ENCODE measurements at regions not wholly inside any gene's neighbourhood (a gene's known extent, or its start where the extent isn't known, plus 50 kb on each side); places are given as distances from the start of the nearest gene placed in this dataset.

DNA sequence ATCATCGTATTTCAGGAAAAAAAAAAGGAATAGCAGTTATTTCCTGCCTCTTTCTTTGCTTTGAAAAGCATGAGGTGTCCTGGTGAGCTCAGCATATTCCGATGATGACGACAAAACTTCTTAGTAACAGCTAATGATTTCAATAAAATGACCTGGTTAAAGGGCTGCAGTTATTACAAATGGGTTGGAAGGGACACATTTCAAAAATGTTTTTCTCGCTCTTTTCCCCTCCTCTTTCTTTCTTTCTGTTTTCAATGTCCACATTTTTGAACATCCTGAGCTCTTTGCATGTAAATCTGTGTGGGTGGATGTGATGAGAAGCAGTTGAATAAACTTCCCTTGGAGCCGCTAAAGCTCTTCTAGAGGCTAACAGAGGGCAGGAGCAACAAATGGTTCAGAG, 186.8 kb upstream of the SLC27A6 start:
- Mint-ChIP-seq H3K27me3 (peaks cover 3% of the 10 kb centered on the region), H3K4me1 (peaks cover 16% of the 10 kb centered on the region), H3K4me3 (no peak overlapping the region), H3K9me3 (no peaks in the 10 kb centered on the region), H3K27ac (no peak overlapping the region)
- no peak for ATAC-seq
- DNase-seq = no peak

DNA sequence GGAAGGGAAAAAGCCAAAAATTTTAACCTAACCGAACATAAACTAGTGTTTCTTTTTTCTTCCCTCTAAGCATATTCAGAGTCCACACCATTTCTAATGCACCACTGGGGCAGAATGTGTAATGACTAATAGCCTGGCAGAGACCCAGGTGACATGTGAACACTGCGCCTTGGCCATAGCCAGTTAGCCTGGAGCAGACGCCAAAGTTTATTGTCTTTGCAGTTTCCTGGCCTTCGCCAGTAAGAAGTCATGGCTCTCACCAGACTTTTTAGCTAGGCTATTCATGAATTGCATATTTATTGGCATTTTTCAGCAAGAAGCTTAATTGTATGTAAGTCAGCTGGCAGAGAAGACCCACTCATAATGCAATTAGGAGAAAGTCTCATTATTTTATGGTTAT, 182.8 kb upstream of the SLC27A6 start:
- DNase-seq = no peak
- Mint-ChIP-seq H3K27ac (no peak overlapping the region), H3K4me1 (peaks cover 6% of the 10 kb centered on the region), H3K4me3 (no peak overlapping the region), H3K9me3 (peaks cover 0 to 4% of the 10 kb centered on the region in 2 donors), H3K27me3 (no peaks in the 10 kb centered on the region)
- no peak for ATAC-seq

DNA sequence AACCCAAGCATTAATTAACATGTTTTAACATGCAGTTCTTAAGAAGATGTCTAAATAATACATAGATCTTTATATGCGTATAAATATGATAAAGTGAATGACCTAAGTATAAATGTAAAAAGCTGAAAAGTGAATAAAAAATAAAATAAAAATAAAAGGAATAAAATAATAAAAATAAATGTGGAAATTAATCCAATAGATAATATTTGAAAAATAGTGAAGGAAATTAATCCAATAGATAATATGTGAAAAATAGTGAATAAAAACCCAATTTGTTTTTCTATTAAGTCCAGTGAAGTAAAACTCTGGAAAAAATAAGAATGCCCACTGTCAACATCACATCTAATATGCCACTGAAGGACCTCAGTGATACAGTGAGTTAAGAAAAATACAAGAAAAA, 180.6 kb upstream of the SLC27A6 start:
- Mint-ChIP-seq H3K27ac (no peak overlapping the region), H3K9me3 (peaks cover 5 to 6% of the 10 kb centered on the region in 2 donors), H3K4me1 (no peaks in the 10 kb centered on the region), H3K27me3 (no peaks in the 10 kb centered on the region), H3K4me3 (no peak overlapping the region)
- ATAC-seq = no peak
- no peak for DNase-seq

DNA sequence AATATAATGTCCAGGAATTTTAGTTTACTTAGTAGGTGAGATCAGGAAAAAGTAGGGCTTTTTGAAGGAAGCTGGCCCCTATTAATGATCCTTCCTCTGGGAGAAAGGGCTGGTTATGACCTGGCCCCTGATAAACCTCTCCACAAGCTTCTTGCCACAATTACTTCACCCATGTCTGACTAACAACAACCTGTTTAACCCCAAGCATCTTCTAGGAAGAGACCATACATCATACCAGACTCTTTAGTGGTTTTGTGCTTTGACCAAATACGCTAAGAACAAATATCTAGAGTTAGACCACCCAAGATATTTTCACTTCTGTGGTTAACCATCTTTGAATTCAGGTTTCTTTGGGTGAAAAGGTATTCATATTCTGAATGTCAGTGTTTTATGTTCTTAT, 174.0 kb upstream of the SLC27A6 start:
- H3K9me3 Mint-ChIP-seq = peaks cover 6 to 8% of the 10 kb centered on the region in 2 donors

DNA sequence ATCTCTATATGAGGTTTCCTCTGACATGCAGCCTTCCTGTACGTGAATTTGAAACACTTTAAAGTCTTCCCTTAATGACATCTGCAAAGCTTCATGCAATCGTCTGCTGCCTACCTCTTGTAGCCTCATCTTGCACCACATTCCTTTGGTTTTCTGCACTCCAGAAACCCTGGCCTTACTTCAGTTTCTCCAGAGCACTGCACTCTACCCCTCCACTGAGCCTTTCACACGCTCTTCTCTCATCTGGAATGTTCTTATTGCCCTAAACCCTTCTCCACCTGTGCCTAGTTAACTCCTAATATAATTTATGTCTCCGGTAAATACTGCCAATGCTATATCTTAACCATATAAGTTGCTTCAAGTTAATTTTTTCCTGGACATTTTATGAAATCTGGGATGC, 168.8 kb upstream of the SLC27A6 start:
- H3K9me3 Mint-ChIP-seq = no peaks in the 10 kb centered on the region
- H3K27me3 Mint-ChIP-seq = no peaks in the 10 kb centered on the region
- H3K4me1 Mint-ChIP-seq = no peaks in the 10 kb centered on the region
- ATAC-seq (no peak), DNase-seq (no peak)
- no peak overlapping the region for H3K4me3 Mint-ChIP-seq
- H3K27ac Mint-ChIP-seq = no peak overlapping the region

More for the DNA sequence above, 174.0 kb upstream of the SLC27A6 start:
- H3K27me3 Mint-ChIP-seq = no peaks in the 10 kb centered on the region
- DNase-seq = no peak
- H3K4me3 Mint-ChIP-seq = no peak overlapping the region
- no peak overlapping the region for H3K27ac Mint-ChIP-seq
- H3K4me1 Mint-ChIP-seq = no peaks in the 10 kb centered on the region
- ATAC-seq = peak; percentile 68

DNA sequence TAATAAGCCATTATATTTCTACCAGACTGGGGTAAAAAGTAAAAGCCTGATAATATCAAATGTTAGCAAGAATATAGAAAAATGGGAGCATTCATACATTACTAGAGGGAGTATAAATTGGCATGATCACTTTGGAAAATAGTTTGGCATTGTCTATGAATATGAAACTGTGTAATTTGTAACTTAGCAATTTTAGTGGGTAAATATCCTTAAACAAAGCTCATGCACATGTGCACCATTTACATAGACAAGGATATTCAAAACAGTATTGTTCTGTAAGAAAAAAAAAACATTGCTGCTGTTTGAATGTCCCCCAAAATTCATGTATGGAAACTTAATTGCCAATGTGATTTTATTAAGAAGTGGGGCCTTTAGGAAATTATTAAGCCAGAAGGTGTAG, 166.4 kb upstream of the SLC27A6 start:
- no peaks in the 10 kb centered on the region for H3K9me3 Mint-ChIP-seq
- no peak overlapping the region for H3K27ac Mint-ChIP-seq
- H3K27me3 Mint-ChIP-seq = no peaks in the 10 kb centered on the region
- DNase-seq (no peak), ATAC-seq (no peak)
- no peak overlapping the region for H3K4me3 Mint-ChIP-seq
- H3K4me1 Mint-ChIP-seq = no peaks in the 10 kb centered on the region

DNA sequence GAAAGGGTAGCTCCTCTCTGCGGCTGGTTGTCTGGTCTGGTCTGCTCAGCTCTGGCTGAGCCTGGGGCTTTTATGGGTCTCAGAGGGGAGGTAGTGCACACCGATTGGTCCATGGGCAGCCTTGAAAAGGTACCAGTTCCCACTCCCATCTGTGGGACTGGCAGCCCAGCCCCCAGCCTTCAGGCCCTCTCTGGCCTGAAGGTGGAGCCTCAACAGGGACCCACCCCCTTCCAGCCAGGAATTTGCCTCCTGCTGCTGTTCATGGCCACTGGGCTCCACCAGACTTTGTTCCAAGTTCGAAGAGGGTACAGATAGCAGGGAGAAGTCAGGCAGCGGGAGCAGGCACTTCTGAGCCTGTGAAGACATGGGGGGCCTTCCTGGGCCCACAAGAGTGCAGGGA, 165.3 kb upstream of the SLC27A6 start:
- no peak overlapping the region for H3K4me3 Mint-ChIP-seq
- H3K4me1 Mint-ChIP-seq = no peaks in the 10 kb centered on the region
- H3K9me3 Mint-ChIP-seq = no peaks in the 10 kb centered on the region
- no peaks in the 10 kb centered on the region for H3K27me3 Mint-ChIP-seq
- DNase-seq (no peak), ATAC-seq (no peak)
- no peak overlapping the region for H3K27ac Mint-ChIP-seq

DNA sequence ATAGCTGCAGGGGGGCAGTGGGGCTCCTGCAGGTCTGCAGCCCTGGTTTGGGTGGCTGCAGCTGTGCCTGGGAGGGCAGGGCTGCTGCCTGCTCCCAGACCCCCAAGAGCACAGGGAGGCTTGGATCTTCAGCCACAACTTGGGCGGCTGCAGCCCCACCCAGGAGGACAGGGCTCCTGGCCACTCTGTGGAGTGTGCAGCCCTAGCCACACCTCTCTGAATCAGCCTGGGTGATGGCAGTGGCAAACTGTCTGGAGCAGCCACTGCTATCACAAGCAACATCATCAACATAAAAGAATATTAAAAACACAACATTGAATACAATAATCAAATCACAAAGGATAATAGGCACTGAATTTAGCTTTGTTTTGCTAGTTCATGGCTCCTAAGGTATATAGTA, 164.9 kb upstream of the SLC27A6 start:
- Mint-ChIP-seq H3K4me3 (no peak overlapping the region), H3K27ac (no peak overlapping the region), H3K9me3 (no peaks in the 10 kb centered on the region), H3K27me3 (no peaks in the 10 kb centered on the region), H3K4me1 (no peaks in the 10 kb centered on the region)
- ATAC-seq = no peak
- DNase-seq = no peak

DNA sequence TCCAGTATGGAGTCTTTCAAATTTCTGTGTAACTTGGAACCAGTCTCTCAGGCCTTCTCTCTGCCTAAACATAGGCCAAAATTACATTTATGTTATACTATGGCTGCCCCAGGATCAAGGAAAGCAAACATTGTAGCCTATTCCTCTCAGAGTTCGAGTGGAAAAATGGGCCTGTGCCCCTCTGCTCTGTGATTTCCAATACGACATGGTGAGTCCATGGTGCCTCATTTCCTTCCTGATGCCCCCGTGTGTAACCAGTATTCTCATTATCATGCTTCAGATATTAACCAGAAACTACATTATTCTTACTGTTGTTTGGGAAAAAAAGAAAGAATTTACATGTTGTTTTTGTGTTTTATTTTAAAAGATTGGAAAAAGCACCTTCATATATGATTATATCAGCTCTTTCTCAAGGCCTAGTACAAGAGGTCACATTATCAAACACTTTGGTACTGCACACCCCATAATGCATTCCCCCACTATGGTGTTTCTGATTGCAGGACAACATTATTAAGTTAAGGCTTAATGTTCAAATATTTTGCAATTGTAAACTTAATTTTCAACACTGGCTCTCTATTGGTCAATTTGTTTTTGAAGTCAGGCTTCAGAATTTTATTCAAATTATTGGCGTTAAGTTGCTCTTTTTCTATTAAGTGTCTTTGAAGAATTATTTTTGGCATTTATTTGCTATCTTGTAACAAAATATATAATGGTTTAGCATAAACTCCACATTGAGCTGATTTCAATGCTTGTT, 151.8 kb upstream of the SLC27A6 start:
- no peaks in the 10 kb centered on the region for H3K4me1 Mint-ChIP-seq
- no peak overlapping the region for H3K4me3 Mint-ChIP-seq
- DNase-seq (no peak), ATAC-seq (no peak)
- H3K9me3 Mint-ChIP-seq = peaks cover 5 to 15% of the 10 kb centered on the region in 2 donors
- no peak overlapping the region for H3K27ac Mint-ChIP-seq
- no peaks in the 10 kb centered on the region for H3K27me3 Mint-ChIP-seq

DNA sequence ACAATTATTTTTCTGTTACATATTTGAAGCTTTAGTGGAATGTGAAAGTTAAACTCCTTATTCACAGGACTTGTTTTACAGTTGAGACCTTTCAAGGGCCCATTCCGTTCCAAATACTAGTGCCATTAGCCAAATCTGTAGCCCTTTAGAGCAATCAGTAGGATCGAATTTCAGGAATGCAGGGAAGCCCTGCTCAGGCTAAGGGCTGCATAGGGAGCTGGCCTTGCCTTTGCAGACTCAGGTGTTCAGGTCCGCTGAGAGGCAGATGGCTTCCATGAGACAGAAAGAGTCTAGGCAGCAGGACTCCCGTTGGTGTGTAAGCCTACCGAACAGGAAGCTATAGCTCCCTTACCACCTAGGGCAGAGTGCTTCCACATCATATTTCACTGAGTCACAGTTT, 150.1 kb upstream of the SLC27A6 start:
- ATAC-seq (no peak), DNase-seq (no peak)
- Mint-ChIP-seq H3K27me3 (no peaks in the 10 kb centered on the region), H3K4me3 (no peak overlapping the region), H3K9me3 (peaks cover 0 to 8% of the 10 kb centered on the region in 2 donors), H3K27ac (no peak overlapping the region), H3K4me1 (no peaks in the 10 kb centered on the region)

DNA sequence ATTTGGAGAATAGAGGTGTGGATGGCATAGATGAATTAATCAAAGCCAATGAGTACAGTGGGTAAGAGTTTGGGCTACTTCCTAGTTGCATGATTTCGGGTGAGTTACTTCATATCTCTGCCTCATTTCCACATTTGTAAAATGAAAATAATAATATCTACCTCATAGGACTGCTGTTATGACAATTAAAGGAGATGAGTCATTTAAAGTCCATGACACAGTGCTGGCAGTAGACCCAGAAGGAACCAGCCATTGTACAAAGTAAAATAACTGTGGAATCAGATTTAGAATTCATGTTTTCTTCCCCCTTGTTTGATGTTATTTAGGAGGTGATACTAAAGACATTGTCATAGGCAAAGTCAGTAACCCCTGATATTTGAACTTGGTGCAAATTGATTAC, 139.5 kb upstream of the SLC27A6 start:
- peaks cover 5 to 13% of the 10 kb centered on the region in 2 donors for H3K9me3 Mint-ChIP-seq
- no peak overlapping the region for H3K27ac Mint-ChIP-seq
- no peak overlapping the region for H3K4me3 Mint-ChIP-seq
- ATAC-seq (no peak), DNase-seq (no peak)
- no peaks in the 10 kb centered on the region for H3K4me1 Mint-ChIP-seq
- H3K27me3 Mint-ChIP-seq = no peaks in the 10 kb centered on the region

DNA sequence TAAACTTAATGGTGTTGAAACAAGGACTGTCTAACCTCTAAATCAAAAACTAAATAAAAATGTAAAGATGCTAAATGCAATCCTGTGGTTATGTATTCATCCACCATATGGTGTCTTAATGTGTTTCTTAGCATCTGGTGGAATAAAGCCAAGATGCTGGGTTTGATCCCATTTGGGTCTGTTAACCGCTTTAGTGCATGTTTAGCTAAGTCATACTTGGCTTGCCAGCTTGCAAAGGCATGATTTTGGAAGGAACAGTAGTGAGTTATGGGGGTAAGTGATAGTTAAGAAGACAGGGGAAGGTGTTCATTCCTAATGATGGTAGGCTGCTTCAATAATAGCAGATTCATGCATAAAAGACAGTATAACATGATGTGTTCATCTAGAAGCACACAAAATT, 139.0 kb upstream of the SLC27A6 start:
- Mint-ChIP-seq H3K4me3 (no peak overlapping the region), H3K4me1 (no peaks in the 10 kb centered on the region), H3K9me3 (peaks cover 5 to 13% of the 10 kb centered on the region in 2 donors), H3K27ac (no peak overlapping the region), H3K27me3 (no peaks in the 10 kb centered on the region)
- ATAC-seq (no peak), DNase-seq (no peak)

DNA sequence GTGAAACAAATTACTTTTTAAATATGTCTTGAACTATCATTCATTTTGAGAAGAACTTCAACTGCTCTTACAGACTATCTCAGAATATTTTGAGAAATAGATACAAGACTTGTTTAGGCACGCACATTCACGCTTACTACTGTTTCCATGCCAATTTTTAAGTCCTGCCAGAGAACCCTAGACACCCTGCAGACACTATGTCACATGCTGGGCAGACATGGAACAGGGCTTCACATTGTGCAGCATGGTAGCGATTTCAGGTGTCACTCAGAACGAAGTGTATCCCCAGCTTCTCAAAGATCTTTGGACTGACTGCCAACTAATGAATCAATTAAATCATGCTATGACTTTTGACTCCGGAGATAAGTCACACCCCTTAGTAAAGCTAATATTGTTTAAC, 128.7 kb upstream of the SLC27A6 start:
- H3K9me3 Mint-ChIP-seq = no peaks in the 10 kb centered on the region
- DNase-seq = no peak
- H3K4me3 Mint-ChIP-seq = no peak overlapping the region
- no peaks in the 10 kb centered on the region for H3K4me1 Mint-ChIP-seq
- H3K27ac Mint-ChIP-seq = no peak overlapping the region
- no peak for ATAC-seq
- H3K27me3 Mint-ChIP-seq = no peaks in the 10 kb centered on the region

DNA sequence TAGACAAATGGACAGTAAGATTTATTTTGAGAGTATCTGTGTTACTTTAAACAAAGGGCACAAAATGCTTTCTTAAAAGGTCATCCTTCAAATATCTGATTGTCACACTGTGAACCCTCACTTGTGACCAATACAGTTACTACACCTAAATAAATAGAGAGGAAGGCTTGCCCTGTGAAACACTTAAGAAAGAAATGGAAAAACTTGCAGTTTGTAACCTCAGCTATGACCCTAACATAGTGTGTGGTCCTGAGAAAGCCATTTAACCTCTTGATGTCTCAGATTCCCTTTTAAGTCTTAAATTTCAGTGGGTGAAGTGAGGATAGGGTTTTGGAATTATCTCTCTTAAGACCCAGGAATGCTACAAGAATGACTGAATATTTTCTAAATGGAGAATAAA, 126.7 kb upstream of the SLC27A6 start:
- DNase-seq (no peak), ATAC-seq (no peak)
- Mint-ChIP-seq H3K27me3 (no peaks in the 10 kb centered on the region), H3K9me3 (no peaks in the 10 kb centered on the region), H3K4me1 (no peaks in the 10 kb centered on the region), H3K27ac (no peak overlapping the region), H3K4me3 (no peak overlapping the region)

DNA sequence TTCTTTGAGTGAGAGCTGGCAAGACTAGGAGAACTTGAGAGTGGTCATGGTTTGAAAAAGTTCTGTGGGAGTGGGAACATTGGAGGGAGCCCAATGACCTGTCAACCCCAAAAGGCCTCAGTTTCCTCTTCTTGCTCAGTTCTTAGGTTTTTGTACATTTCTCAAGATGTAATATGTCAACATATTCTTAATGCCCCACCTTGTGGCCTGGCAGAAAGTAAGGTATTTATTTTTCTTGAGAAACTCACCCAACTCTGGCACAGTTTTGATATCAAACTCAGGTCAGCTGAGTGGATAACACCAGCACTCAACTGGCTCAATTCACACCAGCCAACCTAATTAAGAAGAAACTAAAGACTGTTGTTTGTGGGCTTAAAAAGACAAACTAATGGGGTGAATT, 123.0 kb upstream of the SLC27A6 start:
- Mint-ChIP-seq H3K4me1 (no peaks in the 10 kb centered on the region), H3K9me3 (peaks cover 0 to 3% of the 10 kb centered on the region in 2 donors), H3K4me3 (no peak overlapping the region), H3K27me3 (no peaks in the 10 kb centered on the region), H3K27ac (no peak overlapping the region)
- DNase-seq (no peak), ATAC-seq (no peak)

DNA sequence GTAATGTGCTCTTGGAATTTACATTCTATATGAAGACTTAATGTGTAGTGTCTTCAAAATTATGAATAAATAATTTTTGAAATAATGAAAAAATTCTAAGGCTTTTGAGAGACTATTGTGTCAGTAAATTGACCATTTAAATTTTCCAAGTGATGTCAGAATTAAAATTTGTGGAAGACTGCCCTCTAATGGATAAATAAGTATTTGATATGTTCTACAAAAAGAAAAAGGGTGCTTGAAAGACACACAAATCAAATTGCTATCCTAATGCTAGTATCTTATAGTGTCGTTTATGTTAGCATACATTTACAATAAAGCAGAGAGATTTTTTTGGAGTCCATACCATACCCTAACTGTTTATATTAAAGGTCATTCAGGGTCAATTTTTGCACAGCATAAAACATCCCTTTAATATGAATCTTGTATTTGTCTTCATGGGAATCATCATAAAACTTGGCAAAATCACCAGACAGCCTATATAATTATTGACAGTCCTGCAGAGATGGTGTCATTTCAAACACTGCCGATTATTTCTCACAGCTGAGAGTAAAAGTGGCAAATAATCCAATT, 120.8 kb upstream of the SLC27A6 start:
- no peaks in the 10 kb centered on the region for H3K27me3 Mint-ChIP-seq
- no peak overlapping the region for H3K4me3 Mint-ChIP-seq
- H3K9me3 Mint-ChIP-seq = peaks cover 11 to 14% of the 10 kb centered on the region in 2 donors
- H3K4me1 Mint-ChIP-seq = no peaks in the 10 kb centered on the region
- ATAC-seq = no peak
- H3K27ac Mint-ChIP-seq = no peak overlapping the region
- DNase-seq = no peak

DNA sequence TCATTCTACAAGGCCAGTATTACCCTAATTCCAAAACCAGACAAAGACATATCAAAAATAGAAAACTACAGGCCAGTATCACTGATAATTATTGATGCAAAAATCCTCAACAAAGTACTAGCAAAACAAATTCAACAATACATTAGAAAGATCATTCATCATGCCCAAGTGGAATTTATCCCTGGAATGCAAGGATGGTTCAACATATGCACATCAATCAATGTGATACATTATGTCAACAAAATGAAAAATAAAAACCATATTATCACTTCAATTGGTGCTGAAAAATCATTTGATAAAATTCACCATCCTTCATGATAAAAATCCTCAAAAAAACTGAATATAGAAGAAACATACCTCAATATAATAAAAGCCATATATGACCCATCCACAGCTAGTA, 115.2 kb upstream of the SLC27A6 start:
- Mint-ChIP-seq H3K27me3 (no peaks in the 10 kb centered on the region), H3K27ac (no peak overlapping the region), H3K9me3 (peaks cover 21 to 36% of the 10 kb centered on the region in 2 donors), H3K4me1 (no peaks in the 10 kb centered on the region), H3K4me3 (no peak overlapping the region)
- no peak for ATAC-seq
- no peak for DNase-seq

Data from stimulated activated naive CD8-positive, alpha-beta T cell treated with anti-CD3 and anti-CD28 coated beads, Interleukin-15, amount 100 ng/mL, for 72 hours (primary cell).